Left cardiac atrium (tissue), 4 donors: ENCODE measurements at regions not wholly inside any gene's neighbourhood (a gene's known extent, or its start where the extent isn't known, plus 50 kb on each side); places are given as distances from the start of the nearest gene placed in this dataset.
"Not testable (repeated sequence)": the region's sequence is repeated elsewhere in the genome, so short reads cannot be mapped to it uniquely, and the experiment has no call there.

Source experiments
- ATAC-seq, 2 donors: fragments of 200-7000 bp; cut with Tn5 transposase; one replicate each; pipeline ENCODE4 v1.9.1; 2020; ENCODE audit warnings: mild to moderate bottlenecking in 2 of 2, moderate library complexity in 2 of 2
- DNase-seq: peaks from one replicate; pipeline ENCODE4 v3.0.0-alpha.2; 2020
- intact Hi-C, 2 donors: fragments of 100-400 bp; cut with DNase I; formaldehyde crosslinking; loops; one replicate each; pipeline versions ENCODE4 v1.14.1 to v1.15.1; 2022 to 2023
- donor health status: DM: no; HTN: yes; CAD: no.
- donor health status: DM: no; HTN: yes; CAD: no; lungs with severe emphysema.
- donor health status: DM: yes; HTN: yes; CAD: no.
- donor health status: Dilated cardiomyopathy.

DNA sequence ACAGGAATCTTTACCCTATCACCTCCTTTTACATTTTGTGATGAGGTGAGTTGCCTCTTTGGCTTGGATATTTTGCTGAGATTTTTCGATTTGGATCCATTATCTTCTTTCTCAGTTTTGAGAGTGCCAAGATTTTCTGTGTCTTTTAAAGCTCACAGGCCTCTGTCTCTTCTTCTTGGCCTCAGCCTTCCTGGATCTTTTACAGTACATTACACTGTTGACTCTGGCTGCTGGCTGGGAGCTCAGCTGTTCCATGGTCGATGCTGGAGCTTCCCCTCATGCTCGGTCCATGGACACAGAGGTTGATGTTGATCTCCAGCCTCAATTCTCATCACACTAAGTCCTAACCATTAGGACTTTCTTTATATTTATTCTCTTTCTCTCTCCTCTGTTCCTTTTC lies 332.8 kb upstream of the UBE2E3 start:
- ATAC-seq (peak in 1 of 2 donors; percentile 81), DNase-seq (no peak)
- intact Hi-C loops = no loop called here

GRCh38 chr2:180647221-180647620 lies 333.2 kb upstream of the UBE2E3 start:
- no peak for DNase-seq
- intact Hi-C loops = no loop called here
- ATAC-seq = peak in 1 of 2 donors; percentile 56

GRCh38 chr2:180646756-180647155 lies 333.6 kb upstream of the UBE2E3 start:
- DNase-seq (no peak), ATAC-seq (no peak)
- intact Hi-C loops = no loop called here

GRCh38 chr2:180644709-180645108 lies 335.7 kb upstream of the UBE2E3 start:
- no peak for ATAC-seq
- intact Hi-C loops = no loop called here
- no peak for DNase-seq

GRCh38 chr2:180630756-180631155 lies 349.6 kb upstream of the UBE2E3 start:
- intact Hi-C loops = no loop called here
- ATAC-seq (no peak), DNase-seq (no peak)

DNA sequence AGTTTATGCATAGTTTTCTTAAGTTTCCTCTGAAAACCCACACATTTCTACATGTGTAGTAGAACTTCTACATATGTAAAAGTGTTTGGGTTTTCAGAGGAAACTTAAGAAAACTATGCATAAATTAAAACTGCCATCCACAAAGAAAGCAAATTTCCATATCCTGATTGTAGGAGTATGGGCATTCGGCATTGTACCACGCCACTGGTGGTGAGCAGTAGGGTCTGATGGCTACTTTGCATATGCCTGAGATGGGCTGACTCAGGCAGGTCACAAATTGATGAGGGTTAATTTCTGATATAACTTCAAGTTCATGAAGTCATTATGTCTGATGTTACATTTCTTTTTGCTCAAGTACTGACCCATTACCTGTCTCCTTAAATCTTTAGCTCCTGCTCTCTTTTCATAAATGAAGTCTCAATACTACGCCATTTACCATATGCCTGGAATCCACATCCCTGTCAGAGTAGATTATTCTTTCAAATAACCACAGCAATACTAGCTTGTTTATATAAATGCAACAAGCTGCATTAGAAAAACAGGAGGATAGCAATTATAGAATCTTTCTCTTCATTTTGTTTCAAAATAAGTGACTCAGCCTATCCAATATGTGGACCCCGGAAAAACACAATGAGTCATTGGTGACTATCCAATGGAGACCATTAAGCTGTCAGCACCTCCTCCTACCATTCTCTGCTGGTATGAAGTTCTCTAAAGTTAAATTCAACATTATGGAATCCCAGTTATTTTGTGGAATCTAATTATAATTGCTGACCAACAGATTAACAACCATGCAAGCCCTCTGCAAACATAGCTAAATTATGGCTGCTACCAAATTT lies 355.2 kb upstream of the UBE2E3 start:
- DNase-seq = no peak
- intact Hi-C loops = no loop called here
- ATAC-seq = no peak

DNA sequence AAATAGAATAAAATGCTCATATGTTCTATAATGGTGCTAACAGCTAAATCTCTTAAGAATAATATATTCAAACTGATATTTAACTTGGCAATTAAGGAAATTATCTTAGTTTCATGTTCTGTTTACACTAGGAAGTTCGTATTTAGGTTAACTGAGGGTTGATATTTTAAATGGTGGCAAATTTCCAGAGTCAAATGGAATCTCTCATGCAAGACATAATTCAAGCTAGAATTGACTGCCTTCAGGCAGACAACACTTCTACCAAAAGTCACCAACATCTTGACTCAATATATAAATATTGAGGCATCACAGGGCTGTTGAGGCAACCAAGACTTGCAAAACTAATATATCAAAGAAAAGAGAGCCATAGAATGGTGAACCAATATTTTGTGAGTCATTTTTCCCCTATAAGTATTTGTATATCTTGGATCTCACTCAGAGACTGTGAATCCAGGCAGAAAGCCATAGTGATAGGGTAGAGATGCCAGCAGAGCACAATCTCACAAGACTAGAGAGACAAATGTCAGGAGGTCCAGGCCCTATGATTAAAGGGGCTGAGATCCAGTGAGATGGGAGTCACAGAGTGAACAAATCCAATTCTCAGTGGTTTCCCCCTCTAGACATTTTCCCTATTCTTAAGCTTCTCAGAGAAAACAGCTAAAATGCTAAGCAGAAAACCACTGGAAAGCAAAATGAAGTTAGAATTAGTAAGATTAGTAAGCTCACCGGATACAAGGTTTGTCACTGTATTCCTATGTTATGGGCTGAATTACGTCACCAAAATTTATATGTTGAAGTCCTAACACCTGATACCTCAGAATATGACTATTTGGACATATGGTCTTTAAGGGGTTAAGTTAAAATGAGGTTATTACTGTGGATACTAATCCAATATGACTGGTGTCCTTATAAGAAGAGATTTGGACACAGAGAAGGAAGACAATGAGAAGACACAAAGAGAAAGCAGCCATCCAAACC lies 358.2 kb upstream of the UBE2E3 start:
- DNase-seq (no peak), ATAC-seq (no peak)
- intact Hi-C loops = no loop called here

DNA sequence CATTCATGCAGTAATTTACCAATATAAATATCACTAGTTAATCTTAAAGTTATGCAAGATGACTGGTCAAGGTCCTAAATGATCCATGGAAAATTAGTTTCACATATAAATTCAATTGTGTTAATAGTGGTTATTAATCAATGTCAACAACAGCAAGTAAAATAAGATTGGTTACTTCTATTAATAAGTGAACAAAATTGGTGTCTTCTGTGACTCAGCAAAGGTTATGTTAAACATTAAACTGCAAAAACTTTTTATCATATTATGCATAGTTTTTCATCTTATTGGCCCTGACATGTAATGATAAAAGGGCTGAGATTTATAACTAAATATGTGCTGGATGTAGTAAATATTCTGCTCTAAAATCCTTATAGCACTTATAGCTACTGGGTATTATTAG lies 359.0 kb upstream of the UBE2E3 start:
- DNase-seq = no peak
- ATAC-seq = no peak
- intact Hi-C loops = no loop called here

DNA sequence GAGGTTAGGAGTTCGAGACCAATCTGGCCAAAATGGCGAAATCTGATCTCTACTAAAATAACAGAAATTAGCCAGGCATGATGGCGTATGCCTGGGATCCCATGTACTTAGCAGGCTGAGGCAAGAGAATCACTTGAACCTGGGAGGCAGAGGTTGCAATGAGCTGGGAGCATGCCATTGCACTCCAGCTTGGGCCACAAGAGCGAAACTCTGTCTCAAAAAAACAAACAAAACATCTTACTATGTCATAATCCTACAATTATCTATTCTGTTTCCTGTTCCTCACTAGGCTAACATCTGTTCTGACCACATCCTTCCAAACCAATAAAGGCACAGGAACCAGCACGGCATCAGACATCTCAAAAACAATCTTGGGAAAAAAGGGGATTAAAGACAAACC lies 361.8 kb upstream of the UBE2E3 start:
- intact Hi-C loops = no loop called here
- ATAC-seq (no peak), DNase-seq (no peak)

- intact Hi-C loops = no loop called here
- ATAC-seq = no peak
Measured at GRCh38 chr2:180614776-180615175, 365.6 kb upstream of the UBE2E3 start.

GRCh38 chr2:180609626-180610340 lies 370.6 kb upstream of the UBE2E3 start:
- no peak for ATAC-seq
- intact Hi-C loops = no loop called here
- DNase-seq = no peak

More at GRCh38 chr2:180614776-180615175, 365.6 kb upstream of the UBE2E3 start:
- DNase-seq = no peak

DNA sequence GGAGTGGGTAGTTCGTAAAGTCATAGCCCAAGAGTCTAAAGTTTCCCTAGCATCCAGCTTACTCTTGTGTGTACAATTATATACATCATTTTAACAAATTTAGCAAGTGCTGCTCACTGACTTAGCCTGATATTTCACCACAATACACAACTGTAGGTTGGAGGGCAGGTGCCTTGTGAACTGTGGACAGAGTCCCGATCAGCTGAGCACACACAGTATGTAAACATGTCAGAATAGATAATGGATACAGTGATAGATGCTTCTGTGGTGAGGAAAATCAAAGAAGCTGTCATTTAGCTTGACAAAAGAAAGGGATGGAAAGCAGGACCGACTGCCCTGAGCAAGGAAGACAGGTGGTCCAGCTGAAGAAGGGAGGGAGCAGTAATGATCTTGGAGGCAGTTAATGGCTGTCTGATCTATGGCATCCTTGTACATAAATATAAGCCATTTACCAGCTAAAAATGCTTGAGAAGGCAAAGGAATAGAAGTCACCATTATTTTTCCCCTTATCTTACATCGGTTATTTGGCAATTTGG lies 372.8 kb upstream of the UBE2E3 start:
- DNase-seq (no peak), ATAC-seq (no peak)
- intact Hi-C loops = no loop called here

GRCh38 chr2:180604077-180604476 lies 376.3 kb upstream of the UBE2E3 start:
- intact Hi-C loops = no loop called here
- no peak for ATAC-seq
- DNase-seq = no peak

GRCh38 chr2:180601016-180601415 lies 379.4 kb upstream of the UBE2E3 start:
- intact Hi-C loops = no loop called here
- DNase-seq (no peak), ATAC-seq (no peak)

DNA sequence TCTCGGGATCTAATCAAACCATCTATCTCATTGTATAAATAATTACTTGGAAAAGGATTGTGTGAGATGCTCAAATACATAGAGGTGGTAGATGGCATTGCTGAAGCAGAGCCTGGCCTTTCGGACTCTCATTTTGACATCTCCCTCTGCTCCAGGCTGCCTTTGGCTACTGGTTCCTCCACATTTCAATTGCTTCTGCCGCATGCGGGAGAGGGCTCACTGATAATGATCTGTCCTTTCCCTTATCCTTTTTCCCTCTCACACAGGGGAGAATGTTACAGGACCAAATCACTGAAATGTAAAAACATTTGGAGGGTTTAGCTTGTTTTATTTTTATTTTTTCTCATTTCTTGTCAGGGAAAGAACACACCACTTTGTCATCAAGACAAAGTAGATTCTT lies 380.6 kb upstream of the UBE2E3 start:
- DNase-seq = no peak
- ATAC-seq = no peak
- intact Hi-C loops = no loop called here

DNA sequence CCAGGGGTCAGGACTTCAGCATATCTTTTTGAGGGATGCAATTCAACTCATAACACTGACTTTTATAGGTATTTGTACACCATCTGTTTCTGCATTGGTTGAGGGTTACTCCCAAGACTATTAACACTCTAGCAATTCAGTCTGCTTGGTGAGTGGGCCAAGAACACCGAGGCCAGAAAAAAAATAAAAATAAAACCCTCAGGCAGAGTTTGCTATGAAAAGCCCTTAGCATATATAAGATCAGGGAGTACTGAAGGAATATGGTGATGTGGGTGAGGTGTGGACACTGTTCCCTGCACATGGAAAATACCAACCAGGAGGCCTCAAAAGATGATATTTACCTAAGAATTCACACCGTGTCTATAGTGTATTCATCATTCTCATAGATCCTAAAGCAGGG lies 383.2 kb upstream of the UBE2E3 start:
- ATAC-seq = no peak
- DNase-seq = no peak
- intact Hi-C loops = no loop called here

- no peak for ATAC-seq
- no peak for DNase-seq
- intact Hi-C loops = no loop called here
Measured at GRCh38 chr2:180596453-180596852, 384.0 kb upstream of the UBE2E3 start.

- intact Hi-C loops = no loop called here
- no peak for DNase-seq
- ATAC-seq = no peak
Measured at GRCh38 chr2:180591947-180592346, 388.5 kb upstream of the UBE2E3 start.

- intact Hi-C loops = not testable (repeated sequence)
Measured at GRCh38 chr2:180591093-180591781, 389.2 kb upstream of the UBE2E3 start.

More at GRCh38 chr2:180591093-180591781, 389.2 kb upstream of the UBE2E3 start:
- DNase-seq, ATAC-seq: not testable (repeated sequence)
